ENCODE measurements at regions not wholly inside any gene's neighbourhood (a gene's known extent, or its start where the extent isn't known, plus 50 kb on each side); places are given as distances from the start of the nearest gene placed in this dataset.
"Not testable (repeated sequence)": the region's sequence is repeated elsewhere in the genome, so short reads cannot be mapped to it uniquely, and the experiment has no call there.

GRCh38 chr2:57615855-57616556, 430.6 kb upstream of the VRK2 start:
- DNase-seq, result no peak

- DNase-seq, result no peak
Measured at GRCh38 chr2:57617318-57617717, 429.3 kb upstream of the VRK2 start.

- DNase-seq, result no peak
Measured at GRCh38 chr2:57621122-57621663, 425.4 kb upstream of the VRK2 start.

GRCh38 chr2:57622009-57622408, 424.6 kb upstream of the VRK2 start:
- no peak for DNase-seq

GRCh38 chr2:57656198-57656597, 390.4 kb upstream of the VRK2 start:
- no peak for DNase-seq

GRCh38 chr2:57669570-57669969, 377.0 kb upstream of the VRK2 start:
- DNase-seq, result no peak

- no peak for DNase-seq
Measured at GRCh38 chr2:57674025-57674424, 372.6 kb upstream of the VRK2 start.

- no peak for DNase-seq
Measured at GRCh38 chr2:57674743-57675142, 371.9 kb upstream of the VRK2 start.

- no peak for DNase-seq
Measured at GRCh38 chr2:57677296-57677695, 369.3 kb upstream of the VRK2 start.

GRCh38 chr2:57681650-57682049, 365.0 kb upstream of the VRK2 start:
- no peak for DNase-seq

- DNase-seq, result no peak
Measured at GRCh38 chr2:57685032-57685431, 361.6 kb upstream of the VRK2 start.

- no peak for DNase-seq
Measured at GRCh38 chr2:57692395-57692794, 354.2 kb upstream of the VRK2 start.

GRCh38 chr2:57693177-57693576, 353.4 kb upstream of the VRK2 start:
- DNase-seq, result no peak

- no peak for DNase-seq
Measured at GRCh38 chr2:57693965-57694364, 352.6 kb upstream of the VRK2 start.

GRCh38 chr2:57696016-57696415, 350.6 kb upstream of the VRK2 start:
- DNase-seq, result peak; percentile 4

- no peak for DNase-seq
Measured at GRCh38 chr2:57698392-57698791, 348.2 kb upstream of the VRK2 start.

- DNase-seq, result no peak
Measured at GRCh38 chr2:57698935-57699449, 347.6 kb upstream of the VRK2 start.

- peak; percentile 62 for DNase-seq
Measured at GRCh38 chr2:57701391-57701791, 345.2 kb upstream of the VRK2 start.

GRCh38 chr2:57703407-57703806, 343.2 kb upstream of the VRK2 start:
- DNase-seq, result no peak

- DNase-seq, result not testable (repeated sequence)
Measured at GRCh38 chr2:57707794-57708193, 338.8 kb upstream of the VRK2 start.

- DNase-seq, result no peak
Measured at GRCh38 chr2:57711991-57712390, 334.6 kb upstream of the VRK2 start.

GRCh38 chr2:57720728-57721627, 325.6 kb upstream of the VRK2 start:
- peak; percentile 79 for DNase-seq

GRCh38 chr2:57725337-57725947, 321.2 kb upstream of the VRK2 start:
- no peak for DNase-seq
